ENCODE measurements at regions not wholly inside any gene's neighbourhood (a gene's known extent, or its start where the extent isn't known, plus 50 kb on each side); places are given as distances from the start of the nearest gene placed in this dataset.

DNA sequence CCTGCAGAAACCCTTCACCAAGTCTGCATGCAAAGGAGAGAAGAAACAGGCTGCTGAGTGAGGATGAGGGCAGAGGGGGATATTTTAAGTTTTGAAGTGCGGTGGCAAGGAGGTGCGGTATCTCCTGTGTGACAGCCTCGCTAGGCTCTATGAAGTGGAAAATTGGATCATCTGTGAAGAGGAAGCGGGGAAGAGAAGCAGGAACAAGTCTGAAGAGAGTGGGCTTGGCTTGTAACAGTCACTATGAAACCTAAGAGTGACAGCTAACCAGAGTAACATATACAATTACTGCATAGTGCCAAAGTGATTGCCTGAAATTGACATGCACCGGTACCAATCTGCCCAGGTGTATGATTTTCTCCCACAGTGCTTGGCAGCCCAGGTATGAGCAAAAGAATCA lies 287.5 kb upstream of the KLF14 start:
- TF ChIP-seq, protein P1, sequence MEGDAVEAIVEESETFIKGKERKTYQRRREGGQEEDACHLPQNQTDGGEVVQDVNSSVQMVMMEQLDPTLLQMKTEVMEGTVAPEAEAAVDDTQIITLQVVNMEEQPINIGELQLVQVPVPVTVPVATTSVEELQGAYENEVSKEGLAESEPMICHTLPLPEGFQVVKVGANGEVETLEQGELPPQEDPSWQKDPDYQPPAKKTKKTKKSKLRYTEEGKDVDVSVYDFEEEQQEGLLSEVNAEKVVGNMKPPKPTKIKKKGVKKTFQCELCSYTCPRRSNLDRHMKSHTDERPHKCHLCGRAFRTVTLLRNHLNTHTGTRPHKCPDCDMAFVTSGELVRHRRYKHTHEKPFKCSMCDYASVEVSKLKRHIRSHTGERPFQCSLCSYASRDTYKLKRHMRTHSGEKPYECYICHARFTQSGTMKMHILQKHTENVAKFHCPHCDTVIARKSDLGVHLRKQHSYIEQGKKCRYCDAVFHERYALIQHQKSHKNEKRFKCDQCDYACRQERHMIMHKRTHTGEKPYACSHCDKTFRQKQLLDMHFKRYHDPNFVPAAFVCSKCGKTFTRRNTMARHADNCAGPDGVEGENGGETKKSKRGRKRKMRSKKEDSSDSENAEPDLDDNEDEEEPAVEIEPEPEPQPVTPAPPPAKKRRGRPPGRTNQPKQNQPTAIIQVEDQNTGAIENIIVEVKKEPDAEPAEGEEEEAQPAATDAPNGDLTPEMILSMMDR (IDR thresholded peaks at IDR 0.05): no peak
- no peak for TF ChIP-seq NR3C1 (CRISPR knock-in tag; conservative IDR thresholded peaks at IDR 0.05; ENCODE audit: low read depth)
- TF ChIP-seq, protein P2, sequence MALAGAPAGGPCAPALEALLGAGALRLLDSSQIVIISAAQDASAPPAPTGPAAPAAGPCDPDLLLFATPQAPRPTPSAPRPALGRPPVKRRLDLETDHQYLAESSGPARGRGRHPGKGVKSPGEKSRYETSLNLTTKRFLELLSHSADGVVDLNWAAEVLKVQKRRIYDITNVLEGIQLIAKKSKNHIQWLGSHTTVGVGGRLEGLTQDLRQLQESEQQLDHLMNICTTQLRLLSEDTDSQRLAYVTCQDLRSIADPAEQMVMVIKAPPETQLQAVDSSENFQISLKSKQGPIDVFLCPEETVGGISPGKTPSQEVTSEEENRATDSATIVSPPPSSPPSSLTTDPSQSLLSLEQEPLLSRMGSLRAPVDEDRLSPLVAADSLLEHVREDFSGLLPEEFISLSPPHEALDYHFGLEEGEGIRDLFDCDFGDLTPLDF (CRISPR knock-in tag; IDR thresholded peaks at IDR 0.05): no peak

Data from WTC11 (cell line).